ENCODE measurements at regions not wholly inside any gene's neighbourhood (a gene's known extent, or its start where the extent isn't known, plus 50 kb on each side); places are given as distances from the start of the nearest gene placed in this dataset.
"Not testable (repeated sequence)": the region's sequence is repeated elsewhere in the genome, so short reads cannot be mapped to it uniquely, and the experiment has no call there.

GRCh38 chr9:102941868-102942267 lies 53.3 kb upstream of the CYLC2 start:
- no peak for DNase-seq

- DNase-seq: no peak
Observed at GRCh38 chr9:102922526-102922925, 72.6 kb upstream of the CYLC2 start.

GRCh38 chr9:102911185-102911584 lies 83.9 kb upstream of the CYLC2 start:
- DNase-seq: no peak

- DNase-seq: not testable (repeated sequence)
Observed at GRCh38 chr9:102905795-102906194, 89.3 kb upstream of the CYLC2 start.

- DNase-seq: no peak
Observed at GRCh38 chr9:102892025-102892424, 103.1 kb upstream of the CYLC2 start.

- not testable (repeated sequence) for DNase-seq
Observed at GRCh38 chr9:102888747-102889146, 106.4 kb upstream of the CYLC2 start.

GRCh38 chr9:102875687-102876086 lies 119.4 kb upstream of the CYLC2 start:
- DNase-seq: no peak

- DNase-seq: no peak
Observed at GRCh38 chr9:102867488-102867887, 127.6 kb upstream of the CYLC2 start.

GRCh38 chr9:102862478-102862877 lies 132.7 kb upstream of the CYLC2 start:
- DNase-seq: no peak

GRCh38 chr9:102855641-102856040 lies 139.5 kb upstream of the CYLC2 start:
- no peak for DNase-seq

- no peak for DNase-seq
Observed at GRCh38 chr9:102845827-102846371, 149.2 kb upstream of the CYLC2 start.

GRCh38 chr9:102844716-102845115 lies 150.4 kb upstream of the CYLC2 start:
- DNase-seq: no peak

GRCh38 chr9:102842423-102842822 lies 152.7 kb upstream of the CYLC2 start:
- no peak for DNase-seq

- DNase-seq: no peak
Observed at GRCh38 chr9:102841376-102841775, 153.8 kb upstream of the CYLC2 start.

- DNase-seq: no peak
Observed at GRCh38 chr9:102840335-102840734, 154.8 kb upstream of the CYLC2 start.

GRCh38 chr9:102832814-102833213 lies 162.3 kb upstream of the CYLC2 start:
- no peak for DNase-seq

- no peak for DNase-seq
Observed at GRCh38 chr9:102796244-102796643, 198.9 kb upstream of the CYLC2 start.

- DNase-seq: no peak
Observed at GRCh38 chr9:102795532-102795931, 199.6 kb upstream of the CYLC2 start.

- no peak for DNase-seq
Observed at GRCh38 chr9:102779356-102779755, 215.8 kb upstream of the CYLC2 start.

GRCh38 chr9:102778746-102779145 lies 216.4 kb upstream of the CYLC2 start:
- DNase-seq: no peak

GRCh38 chr9:102770704-102771103 lies 224.4 kb upstream of the CYLC2 start:
- no peak for DNase-seq

- no peak for DNase-seq
Observed at GRCh38 chr9:102769307-102769706, 225.8 kb upstream of the CYLC2 start.

- no peak for DNase-seq
Observed at GRCh38 chr9:102768002-102768401, 227.1 kb upstream of the CYLC2 start.

GRCh38 chr9:102767076-102767475 lies 228.1 kb upstream of the CYLC2 start:
- DNase-seq: no peak

- DNase-seq: no peak
Observed at GRCh38 chr9:102740578-102740977, 254.6 kb upstream of the CYLC2 start.

GRCh38 chr9:102728946-102729345 lies 266.2 kb upstream of the CYLC2 start:
- DNase-seq: no peak

Measured in dermis blood vessel endothelial cell (primary cell).